ENCODE measurements at regions not wholly inside any gene's neighbourhood (a gene's known extent, or its start where the extent isn't known, plus 50 kb on each side); places are given as distances from the start of the nearest gene placed in this dataset.

DNA sequence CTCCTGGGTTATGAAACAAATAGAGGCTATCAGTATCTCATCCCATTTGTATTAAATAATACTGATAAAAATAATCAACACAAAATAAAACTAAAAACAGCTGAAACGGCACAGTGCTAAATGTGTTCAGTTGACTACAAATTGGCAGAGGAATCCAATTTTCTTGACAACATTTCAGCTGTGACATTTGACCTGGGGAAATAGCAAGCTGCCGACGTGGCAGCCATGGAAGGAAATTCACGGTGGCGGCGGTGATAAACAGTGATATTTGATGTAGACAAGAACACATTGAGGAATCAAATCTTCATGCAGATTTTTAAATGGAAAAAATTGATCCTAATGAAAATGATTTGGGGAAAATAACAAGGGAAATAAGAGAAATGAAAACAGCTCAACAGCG is 159.1 kb upstream of the RTL1 start:
- TF ChIP-seq, protein P1, sequence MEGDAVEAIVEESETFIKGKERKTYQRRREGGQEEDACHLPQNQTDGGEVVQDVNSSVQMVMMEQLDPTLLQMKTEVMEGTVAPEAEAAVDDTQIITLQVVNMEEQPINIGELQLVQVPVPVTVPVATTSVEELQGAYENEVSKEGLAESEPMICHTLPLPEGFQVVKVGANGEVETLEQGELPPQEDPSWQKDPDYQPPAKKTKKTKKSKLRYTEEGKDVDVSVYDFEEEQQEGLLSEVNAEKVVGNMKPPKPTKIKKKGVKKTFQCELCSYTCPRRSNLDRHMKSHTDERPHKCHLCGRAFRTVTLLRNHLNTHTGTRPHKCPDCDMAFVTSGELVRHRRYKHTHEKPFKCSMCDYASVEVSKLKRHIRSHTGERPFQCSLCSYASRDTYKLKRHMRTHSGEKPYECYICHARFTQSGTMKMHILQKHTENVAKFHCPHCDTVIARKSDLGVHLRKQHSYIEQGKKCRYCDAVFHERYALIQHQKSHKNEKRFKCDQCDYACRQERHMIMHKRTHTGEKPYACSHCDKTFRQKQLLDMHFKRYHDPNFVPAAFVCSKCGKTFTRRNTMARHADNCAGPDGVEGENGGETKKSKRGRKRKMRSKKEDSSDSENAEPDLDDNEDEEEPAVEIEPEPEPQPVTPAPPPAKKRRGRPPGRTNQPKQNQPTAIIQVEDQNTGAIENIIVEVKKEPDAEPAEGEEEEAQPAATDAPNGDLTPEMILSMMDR (IDR thresholded peaks at IDR 0.05): no peak
- WGBS (ENCODE audit: insufficient coverage): 100% methylated on average over 4 of the region's 7 CpGs
- no peak overlapping the region for H3K4me3 Mint-ChIP-seq

DNA sequence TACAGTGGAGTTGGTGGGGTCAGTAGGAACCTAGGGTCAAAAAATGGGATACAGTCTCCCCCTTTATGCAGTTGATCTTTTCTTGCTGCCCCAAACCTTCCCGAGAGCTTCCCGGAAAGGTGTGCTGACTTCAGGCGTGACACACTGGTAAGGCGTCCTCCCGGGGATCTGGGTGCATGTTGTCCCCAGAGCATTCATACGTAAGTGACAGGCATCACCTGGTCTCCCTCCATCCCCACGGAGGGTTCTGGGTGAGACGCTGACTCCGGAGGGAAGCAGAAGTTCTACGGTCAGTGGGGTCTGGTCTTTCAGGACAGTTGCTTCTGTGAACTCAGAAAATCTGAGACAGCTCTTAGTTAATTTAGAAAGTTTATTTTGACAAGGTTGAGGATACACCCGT is 159.6 kb upstream of the RTL1 start:
- peaks cover 3 to 6% (median 5%) of the 10 kb centered on the region in 3 donors for H3K27me3 Mint-ChIP-seq (ENCODE audit: low read depth in 3 of 3)
- peaks cover 0 to 11% (median 3%) of the 10 kb centered on the region in 7 donors for H3K9me3 Mint-ChIP-seq

More for the DNA sequence above, 159.1 kb upstream of the RTL1 start:
- Histone ChIP-seq H4K20me1 (ENCODE audit: insufficient read depth, low read length) (no peaks in the 10 kb centered on the region), H3K36me3 (replicated peaks in 1 of 2; ENCODE audit: control insufficient read depth in 1 of 2, insufficient read depth in 2 of 2, low read length in 2 of 2) (no peaks in the 10 kb centered on the region), H3K4me1 (ENCODE audit: control insufficient read depth in 1 of 2, insufficient read depth in 2 of 2, low read length in 2 of 2) (no peaks in the 10 kb centered on the region), H3K4me2 (replicated peaks; ENCODE audit: extremely low read depth, low read length, poor library complexity, severe bottlenecking) (no peak overlapping the region), H2AFZ (ENCODE audit: insufficient read depth, low read depth, low read length, poor library complexity, severe bottlenecking) (no peak overlapping the region), H3K4me3 (replicated peaks in 1 of 3; ENCODE audit: low read depth in 2 of 3, low read length in 3 of 3) (no peak overlapping the region), H3K79me2 (ENCODE audit: insufficient read depth, low read length) (no peaks in the 10 kb centered on the region), H3K27me3 (ENCODE audit: control insufficient read depth in 2 of 2, insufficient read depth in 2 of 2, low read length in 2 of 2) (no peaks in the 10 kb centered on the region), H3K9me3 (replicated peaks in 1 of 2; ENCODE audit: control insufficient read depth in 1 of 2, insufficient read depth in 1 of 2, low read length in 2 of 2) (no peaks in the 10 kb centered on the region), H3K27ac (ENCODE audit: low read depth in 1 of 2, low read length in 2 of 2) (no peak overlapping the region), H3K9ac (ENCODE audit: insufficient read depth, low read length, poor library complexity, severe bottlenecking) (no peak overlapping the region)
- Mint-ChIP-seq H3K27me3 (ENCODE audit: low read depth in 3 of 3) (peaks cover 3 to 4% (median 3%) of the 10 kb centered on the region in 3 donors), H3K36me3 (no peaks in the 10 kb centered on the region), H3K9me3 (peaks cover 0 to 14% (median 3%) of the 10 kb centered on the region in 7 donors), H3K4me1 (no peaks in the 10 kb centered on the region), H3K27ac (no peak overlapping the region)
- no peak for DNase-seq
- intact Hi-C loops (cut with micrococcal nuclease): no loop called here

More for the DNA sequence above, 159.6 kb upstream of the RTL1 start:
- TF ChIP-seq, protein P1 (IDR thresholded peaks at IDR 0.05): no peak
- Histone ChIP-seq H3K4me3 (replicated peaks in 1 of 3; ENCODE audit: low read depth in 2 of 3, low read length in 3 of 3) (no peak overlapping the region), H3K79me2 (ENCODE audit: insufficient read depth, low read length) (no peaks in the 10 kb centered on the region), H3K36me3 (replicated peaks in 1 of 2; ENCODE audit: control insufficient read depth in 1 of 2, insufficient read depth in 2 of 2, low read length in 2 of 2) (no peaks in the 10 kb centered on the region), H3K4me1 (ENCODE audit: control insufficient read depth in 1 of 2, insufficient read depth in 2 of 2, low read length in 2 of 2) (no peaks in the 10 kb centered on the region), H3K9ac (ENCODE audit: insufficient read depth, low read length, poor library complexity, severe bottlenecking) (no peak overlapping the region), H3K27ac (ENCODE audit: low read depth in 1 of 2, low read length in 2 of 2) (no peak overlapping the region), H3K27me3 (ENCODE audit: control insufficient read depth in 2 of 2, insufficient read depth in 2 of 2, low read length in 2 of 2) (no peaks in the 10 kb centered on the region), H3K4me2 (replicated peaks; ENCODE audit: extremely low read depth, low read length, poor library complexity, severe bottlenecking) (no peak overlapping the region), H2AFZ (ENCODE audit: insufficient read depth, low read depth, low read length, poor library complexity, severe bottlenecking) (no peak overlapping the region), H3K9me3 (replicated peaks in 1 of 2; ENCODE audit: control insufficient read depth in 1 of 2, insufficient read depth in 1 of 2, low read length in 2 of 2) (no peaks in the 10 kb centered on the region), H4K20me1 (ENCODE audit: insufficient read depth, low read length) (no peaks in the 10 kb centered on the region)
- Mint-ChIP-seq H3K4me3 (no peak overlapping the region), H3K4me1 (no peaks in the 10 kb centered on the region), H3K27ac (no peak overlapping the region), H3K36me3 (no peaks in the 10 kb centered on the region)
- 88% methylated on average over 9 of the region's 11 CpGs for WGBS (ENCODE audit: insufficient coverage)
- no peak for DNase-seq
- intact Hi-C loops (cut with micrococcal nuclease): no loop called here

Measured in CD14-positive monocyte (primary cell).